Activated CD4-positive, CD25-positive, alpha-beta regulatory T cell treated with anti-CD3 and anti-CD28 coated beads, Interleukin-2, amount 50 U/mL, for 16 hours (primary cell): ENCODE measurements at regions not wholly inside any gene's neighbourhood (a gene's known extent, or its start where the extent isn't known, plus 50 kb on each side); places are given as distances from the start of the nearest gene placed in this dataset.

Source experiments
- DNase-seq: peaks from one replicate; pipeline ENCODE4 v3.0.0-alpha.2; 2020; ENCODE audit warnings: low read depth, low spot score

DNA sequence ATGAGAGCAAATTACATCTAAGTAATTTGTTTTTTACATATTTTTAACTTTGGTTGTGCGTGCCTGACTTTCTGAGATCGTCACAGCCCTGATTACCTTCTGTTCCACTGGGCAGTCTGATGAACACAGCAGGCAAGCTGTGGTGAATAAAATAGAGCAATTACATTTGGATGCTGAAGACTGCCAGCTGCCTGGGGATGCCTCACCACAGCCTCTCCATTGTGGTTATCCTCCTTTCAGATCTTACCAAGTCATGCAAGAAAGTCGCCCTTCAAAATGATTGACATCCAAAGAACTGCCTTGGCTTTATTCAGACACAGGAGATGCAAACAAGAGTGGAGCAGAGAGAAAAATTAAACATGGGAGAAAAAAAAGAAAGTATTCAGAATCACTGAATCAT, 456.6 kb upstream of the TMPO start:
- no peak for DNase-seq

GRCh38 chr12:98059659-98060343, 455.6 kb upstream of the TMPO start:
- DNase-seq = no peak

DNA sequence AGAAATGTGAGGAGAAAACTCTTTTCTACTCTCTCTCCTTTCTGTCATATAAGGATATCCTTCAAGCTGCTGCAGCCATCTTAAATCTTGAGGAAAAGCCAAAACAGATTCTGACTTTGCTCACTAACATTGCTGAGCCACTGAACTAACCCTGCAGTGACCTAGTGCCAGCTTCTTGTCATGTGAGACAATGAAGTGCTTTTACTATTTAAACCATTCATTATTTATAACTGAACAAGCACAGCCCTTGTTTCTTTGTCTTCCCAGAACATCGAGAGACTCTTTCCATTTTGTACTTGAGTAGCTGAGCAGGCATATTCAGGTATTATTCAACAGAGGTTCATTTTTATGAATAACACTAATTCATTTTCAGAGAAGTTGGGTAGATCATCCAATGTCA, 455.0 kb upstream of the TMPO start:
- no peak for DNase-seq

GRCh38 chr12:98062464-98063245, 452.7 kb upstream of the TMPO start:
- DNase-seq = no peak

GRCh38 chr12:98064501-98064900, 450.9 kb upstream of the TMPO start:
- no peak for DNase-seq

- no peak for DNase-seq
Observed at GRCh38 chr12:98067795-98068194, 447.6 kb upstream of the TMPO start.

DNA sequence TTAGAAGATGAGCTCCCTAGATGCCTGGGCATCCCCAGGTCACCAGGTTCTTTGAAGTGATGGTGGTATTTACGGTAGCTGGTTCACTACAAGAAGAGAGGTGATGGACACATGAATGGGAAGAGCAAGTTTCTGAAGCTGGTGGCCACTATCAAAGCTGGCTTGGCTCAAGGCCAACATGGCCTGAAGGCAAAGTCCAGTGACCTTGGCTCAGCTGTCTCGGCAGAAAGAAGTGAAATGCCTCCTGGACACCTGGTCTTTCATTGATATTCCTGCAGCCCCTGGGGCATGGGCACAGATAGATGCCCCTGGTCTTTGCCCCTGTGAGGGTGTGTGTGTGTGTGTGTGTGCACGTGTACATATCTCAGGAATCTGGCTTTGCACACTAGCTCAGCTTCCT, 441.8 kb upstream of the TMPO start:
- DNase-seq = no peak

DNA sequence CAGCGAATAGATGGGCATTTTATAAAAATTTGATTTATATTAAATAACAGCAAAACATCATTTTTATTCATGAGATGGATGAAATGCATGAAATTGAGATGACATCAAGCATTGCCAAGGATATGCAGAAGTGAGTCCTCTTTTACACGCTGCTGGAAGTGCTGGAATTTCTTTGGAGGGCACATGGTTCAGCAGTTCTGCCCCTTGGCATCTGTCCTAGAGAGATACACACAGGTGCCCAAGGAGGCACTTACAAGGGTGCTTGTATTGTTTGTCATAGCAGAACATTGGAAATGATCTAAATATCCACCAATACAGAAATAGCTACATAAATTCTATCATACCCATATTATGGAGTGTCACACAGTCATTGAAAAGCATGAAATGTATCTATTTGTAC, 441.1 kb upstream of the TMPO start:
- DNase-seq = no peak

DNA sequence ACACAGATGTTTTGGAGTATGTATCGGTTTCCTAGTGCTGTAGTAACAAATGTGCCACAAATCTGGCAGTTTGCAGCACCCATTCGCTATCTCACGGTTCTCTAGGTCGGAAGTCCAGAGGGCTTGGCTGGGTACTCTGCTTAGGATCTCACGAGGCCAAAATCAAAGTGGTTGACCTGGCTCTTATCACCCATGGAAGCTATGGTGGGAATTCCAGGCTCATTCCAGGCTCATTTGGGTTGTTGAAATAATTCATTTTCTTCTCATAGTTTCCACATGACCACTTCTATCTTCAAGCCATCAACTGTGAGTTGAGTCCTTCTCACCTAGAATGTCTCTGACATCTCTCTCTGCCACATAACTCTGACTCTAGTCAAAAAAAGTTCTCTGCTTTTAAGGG, 431.0 kb upstream of the TMPO start:
- no peak for DNase-seq

DNA sequence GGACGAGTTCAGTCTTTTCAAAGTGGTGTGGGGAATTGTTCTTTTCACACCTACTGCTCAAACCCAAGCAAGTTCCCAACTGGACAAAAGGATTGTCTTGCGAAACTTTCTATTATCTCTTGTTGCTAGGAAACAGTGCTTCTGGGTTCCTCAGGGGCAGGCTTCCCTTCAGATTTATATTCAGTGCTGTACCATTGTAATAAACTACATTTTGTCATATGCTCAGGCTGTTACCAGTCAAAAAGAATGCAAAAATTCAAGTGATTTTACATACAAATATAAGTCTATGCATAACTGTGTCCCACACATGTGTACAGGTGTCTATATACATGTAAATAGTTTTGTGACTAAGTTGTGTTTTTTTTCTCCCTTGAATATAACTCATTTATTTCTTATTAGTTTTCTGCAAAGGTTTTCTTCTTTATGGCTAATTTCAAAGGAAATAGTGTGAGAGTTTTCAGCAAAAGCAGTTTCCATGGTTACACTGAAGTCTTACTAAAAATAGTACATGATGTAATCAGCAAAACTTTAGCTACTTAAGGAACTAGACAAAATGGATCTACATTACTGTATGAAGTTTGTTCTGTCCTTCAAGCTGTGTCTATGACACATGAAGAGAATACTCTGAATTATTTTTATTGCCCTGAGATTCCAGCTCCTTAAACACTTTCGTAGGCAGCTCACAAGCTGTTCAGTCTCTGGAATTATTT, 430.2 kb upstream of the TMPO start:
- DNase-seq = no peak

DNA sequence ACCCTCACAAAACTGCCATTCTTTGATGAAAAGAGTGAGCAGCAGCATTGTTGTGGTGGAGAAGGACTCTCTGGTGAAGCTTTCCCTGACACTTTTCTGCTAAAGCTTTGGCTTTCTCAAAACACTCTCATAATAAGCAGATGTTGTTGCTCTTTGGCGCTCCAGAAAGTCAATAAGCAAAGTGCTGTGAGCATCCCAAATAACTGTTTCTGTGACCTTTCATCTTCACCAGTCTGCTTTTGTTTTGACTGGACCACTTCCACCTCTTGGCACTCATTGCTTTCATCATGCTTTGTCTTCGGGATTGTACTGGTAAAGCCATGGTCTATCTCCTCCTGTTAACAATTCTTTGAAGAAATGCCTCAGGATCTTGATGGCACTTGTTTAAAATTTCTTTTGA, 424.7 kb upstream of the TMPO start:
- DNase-seq = no peak

GRCh38 chr12:98096436-98096835, 419.0 kb upstream of the TMPO start:
- no peak for DNase-seq

GRCh38 chr12:98106031-98106683, 409.2 kb upstream of the TMPO start:
- no peak for DNase-seq

DNA sequence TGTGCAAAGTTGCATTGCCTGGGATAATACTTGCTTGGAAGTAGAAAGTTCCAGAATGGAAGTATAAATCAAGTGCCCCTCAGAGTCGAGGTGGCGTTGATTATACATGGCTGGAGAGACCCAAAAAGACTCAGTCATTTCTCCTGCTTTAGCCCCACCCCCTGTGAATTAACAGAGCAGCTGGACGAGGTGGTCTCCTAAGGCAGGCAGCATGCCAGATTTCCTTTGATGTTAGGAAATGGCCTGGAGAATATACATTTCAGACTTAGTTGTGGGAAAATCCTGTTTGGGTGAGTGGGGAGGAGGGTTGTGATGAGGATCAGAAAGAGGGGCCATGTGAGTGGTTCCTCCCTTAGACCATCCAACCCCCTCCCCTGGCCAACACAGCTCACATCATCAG, 406.1 kb upstream of the TMPO start:
- no peak for DNase-seq

- no peak for DNase-seq
Observed at GRCh38 chr12:98110536-98110935, 404.9 kb upstream of the TMPO start.

DNA sequence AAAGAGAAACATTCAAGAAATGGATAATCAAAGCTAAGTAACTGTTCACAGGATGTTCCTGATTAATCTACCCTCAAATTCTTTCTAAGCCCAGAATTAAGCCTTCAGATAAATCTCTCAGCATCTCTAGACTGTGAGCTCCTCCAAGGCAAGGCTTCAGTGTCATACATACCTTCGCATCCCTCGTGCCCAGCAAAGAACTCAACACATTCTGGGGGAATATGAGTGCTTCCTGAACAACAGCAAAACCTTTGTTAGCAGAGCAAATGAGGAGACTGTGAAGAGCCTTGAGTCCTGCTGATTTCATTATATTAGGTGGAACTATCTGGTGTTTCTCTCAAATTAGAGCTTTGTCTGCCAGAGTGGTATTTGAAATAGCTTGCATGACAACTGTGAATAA, 401.8 kb upstream of the TMPO start:
- DNase-seq = no peak

- no peak for DNase-seq
Observed at GRCh38 chr12:98121963-98122362, 393.4 kb upstream of the TMPO start.

GRCh38 chr12:98123021-98123461, 392.3 kb upstream of the TMPO start:
- DNase-seq = no peak

- DNase-seq = no peak
Observed at GRCh38 chr12:98126637-98127335, 388.6 kb upstream of the TMPO start.

DNA sequence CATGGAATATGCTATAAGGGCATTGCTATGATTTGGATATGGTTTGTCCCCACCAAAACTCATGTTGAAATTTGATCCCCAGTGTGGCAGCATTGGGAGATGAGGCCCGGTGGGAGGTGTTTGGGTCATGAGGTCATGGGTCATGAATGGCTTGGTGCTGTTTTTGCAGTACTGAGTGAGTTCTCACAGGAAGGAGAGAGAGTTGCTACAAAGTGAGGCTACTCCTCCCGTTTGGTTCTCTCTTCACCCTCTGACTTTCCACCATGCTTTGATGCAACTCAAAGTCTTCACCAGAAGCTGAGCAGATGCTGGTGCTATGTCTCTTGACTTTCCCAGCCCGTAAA, 388.1 kb upstream of the TMPO start:
- DNase-seq = no peak

DNA sequence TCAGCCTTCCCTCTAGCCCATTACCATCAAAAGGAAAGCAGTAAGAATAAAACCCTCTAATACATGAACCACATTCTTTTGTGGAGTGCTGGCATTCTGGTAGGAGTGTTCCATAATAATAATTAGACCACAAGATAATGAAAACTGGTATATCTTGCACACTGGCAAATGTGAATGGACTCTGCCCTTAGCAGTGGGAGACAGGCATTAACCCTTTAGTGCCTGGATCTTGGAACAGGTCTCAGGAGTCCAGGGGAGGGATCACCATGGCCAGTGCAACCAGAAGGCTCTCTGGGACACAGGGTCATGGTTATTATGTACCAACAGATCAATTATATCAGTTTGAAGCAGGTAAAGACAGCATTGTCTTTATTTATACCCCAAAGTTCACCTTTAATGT, 387.5 kb upstream of the TMPO start:
- DNase-seq = no peak

GRCh38 chr12:98136544-98136943, 378.8 kb upstream of the TMPO start:
- no peak for DNase-seq
